Retinal pigment epithelial cell (primary cell): ENCODE measurements at regions not wholly inside any gene's neighbourhood (a gene's known extent, or its start where the extent isn't known, plus 50 kb on each side); places are given as distances from the start of the nearest gene placed in this dataset.
"Not testable (repeated sequence)": the region's sequence is repeated elsewhere in the genome, so short reads cannot be mapped to it uniquely, and the experiment has no call there.

Experiments used
- DNase-seq: peaks from one replicate; pipeline ENCODE4 v3.0.0-alpha.2; 2010; ENCODE audit warnings: low read depth
- H3K4me3 ChIP-seq: 2 replicates; pipeline ENCODE4 v1.5.1; 2011; ENCODE audit warnings: mild to moderate bottlenecking, low read length, control low read depth, moderate library complexity
- CTCF ChIP-seq: conservative IDR thresholded peaks from 2 replicates; pipeline ENCODE4 v1.5.1; 2011; ENCODE audit warnings: low read depth, low read length, control low read depth, inconsistent platforms

- TF ChIP-seq CTCF: no peak
- DNase-seq: no peak
Observed at GRCh38 chr12:131620946-131621681, 89.8 kb upstream of the SFSWAP start.

GRCh38 chr12:131621701-131622421, 89.0 kb upstream of the SFSWAP start:
- TF ChIP-seq CTCF: no peak
- H3K4me3 ChIP-seq: no peak overlapping the region
- DNase-seq: no peak

More at GRCh38 chr12:131620946-131621681, 89.8 kb upstream of the SFSWAP start:
- H3K4me3 ChIP-seq: no peak overlapping the region

GRCh38 chr12:131622422-131622955, 88.4 kb upstream of the SFSWAP start:
- no peak overlapping the region for H3K4me3 ChIP-seq
- TF ChIP-seq CTCF: no peak
- no peak for DNase-seq

- H3K4me3 ChIP-seq, DNase-seq: not testable (repeated sequence)
Observed at GRCh38 chr12:131623404-131624368, 87.2 kb upstream of the SFSWAP start.

- H3K4me3 ChIP-seq, DNase-seq: not testable (repeated sequence)
Observed at GRCh38 chr12:131624369-131624739, 86.5 kb upstream of the SFSWAP start.

GRCh38 chr12:131624756-131625501, 86.0 kb upstream of the SFSWAP start:
- not testable (repeated sequence) for DNase-seq, H3K4me3 ChIP-seq

- DNase-seq, H3K4me3 ChIP-seq: not testable (repeated sequence)
Observed at GRCh38 chr12:131625966-131626722, 84.7 kb upstream of the SFSWAP start.

- DNase-seq, H3K4me3 ChIP-seq: not testable (repeated sequence)
Observed at GRCh38 chr12:131627151-131628022, 83.5 kb upstream of the SFSWAP start.
